GM12872 (cell line): ENCODE measurements at regions not wholly inside any gene's neighbourhood (a gene's known extent, or its start where the extent isn't known, plus 50 kb on each side); places are given as distances from the start of the nearest gene placed in this dataset.

Source experiments
- TF ChIP-seq, protein P1 (sequence below): IDR thresholded peaks from 3 replicates; pipeline ENCODE4 v1.5.1; 2011; ENCODE audit warnings: low read depth, mild to moderate bottlenecking, low read length, moderate library complexity; ENCODE audit not compliant: insufficient read depth

DNA sequence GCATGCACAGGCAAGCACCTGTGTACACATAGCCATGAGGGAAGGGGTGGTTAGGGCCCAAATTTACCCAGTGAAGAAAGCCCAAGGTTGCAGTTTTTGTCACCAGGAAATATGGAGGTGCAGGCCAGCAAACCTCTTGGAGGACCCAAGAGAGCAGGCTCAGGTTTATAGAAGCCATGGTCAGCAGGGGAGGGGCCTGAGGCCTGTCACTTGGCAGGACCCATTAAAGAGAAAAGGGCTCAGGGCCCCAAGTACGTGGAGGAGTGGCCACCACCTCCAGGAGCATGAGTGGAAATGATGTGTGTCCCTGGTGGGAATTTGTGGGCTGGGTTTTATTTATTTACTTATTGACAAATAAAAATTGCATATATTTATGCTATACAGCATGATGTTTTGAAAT lies 192.9 kb downstream of the HAUS1 start:
- TF ChIP-seq, protein P1, sequence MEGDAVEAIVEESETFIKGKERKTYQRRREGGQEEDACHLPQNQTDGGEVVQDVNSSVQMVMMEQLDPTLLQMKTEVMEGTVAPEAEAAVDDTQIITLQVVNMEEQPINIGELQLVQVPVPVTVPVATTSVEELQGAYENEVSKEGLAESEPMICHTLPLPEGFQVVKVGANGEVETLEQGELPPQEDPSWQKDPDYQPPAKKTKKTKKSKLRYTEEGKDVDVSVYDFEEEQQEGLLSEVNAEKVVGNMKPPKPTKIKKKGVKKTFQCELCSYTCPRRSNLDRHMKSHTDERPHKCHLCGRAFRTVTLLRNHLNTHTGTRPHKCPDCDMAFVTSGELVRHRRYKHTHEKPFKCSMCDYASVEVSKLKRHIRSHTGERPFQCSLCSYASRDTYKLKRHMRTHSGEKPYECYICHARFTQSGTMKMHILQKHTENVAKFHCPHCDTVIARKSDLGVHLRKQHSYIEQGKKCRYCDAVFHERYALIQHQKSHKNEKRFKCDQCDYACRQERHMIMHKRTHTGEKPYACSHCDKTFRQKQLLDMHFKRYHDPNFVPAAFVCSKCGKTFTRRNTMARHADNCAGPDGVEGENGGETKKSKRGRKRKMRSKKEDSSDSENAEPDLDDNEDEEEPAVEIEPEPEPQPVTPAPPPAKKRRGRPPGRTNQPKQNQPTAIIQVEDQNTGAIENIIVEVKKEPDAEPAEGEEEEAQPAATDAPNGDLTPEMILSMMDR = no peak

DNA sequence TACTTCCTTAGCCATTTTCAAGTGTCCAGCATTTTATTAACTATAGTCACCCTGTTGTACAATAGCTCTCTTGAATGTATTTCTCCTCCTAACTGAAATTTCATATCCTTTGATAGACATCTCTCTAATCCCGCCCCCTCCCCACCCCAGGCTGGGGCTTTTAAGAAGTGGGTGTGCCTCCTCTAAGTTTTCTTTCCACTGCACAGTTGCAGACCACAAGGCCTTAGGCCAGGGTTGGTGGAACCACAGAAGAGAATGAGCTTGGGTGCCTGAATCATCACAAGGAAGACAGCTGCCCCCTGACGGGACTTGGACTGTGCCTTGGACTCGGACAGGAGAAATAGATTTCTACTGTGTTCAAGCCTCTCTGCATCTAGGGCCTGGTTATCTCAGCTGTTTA lies 193.4 kb downstream of the HAUS1 start:
- TF ChIP-seq, protein P1 = no peak

DNA sequence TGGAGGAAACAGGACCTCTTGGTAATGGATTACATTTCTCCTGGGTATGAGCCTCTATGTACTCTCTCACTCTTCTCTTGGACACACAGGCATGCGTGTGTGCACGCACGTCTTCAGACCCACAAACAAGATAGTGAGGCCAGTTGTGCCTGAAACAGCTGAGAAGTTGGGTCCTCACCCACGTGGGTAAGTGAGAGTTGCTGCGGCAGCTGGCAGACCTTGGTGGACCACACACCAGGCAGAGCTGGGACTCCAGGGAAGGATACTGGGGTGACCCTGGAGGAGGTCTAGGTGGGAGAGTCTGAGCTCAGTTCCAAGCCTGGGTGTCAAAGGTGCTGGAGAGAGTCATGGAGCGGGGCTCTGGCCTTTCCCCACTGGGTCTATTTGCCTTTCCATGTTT lies 194.3 kb downstream of the HAUS1 start:
- TF ChIP-seq, protein P1 = no peak

DNA sequence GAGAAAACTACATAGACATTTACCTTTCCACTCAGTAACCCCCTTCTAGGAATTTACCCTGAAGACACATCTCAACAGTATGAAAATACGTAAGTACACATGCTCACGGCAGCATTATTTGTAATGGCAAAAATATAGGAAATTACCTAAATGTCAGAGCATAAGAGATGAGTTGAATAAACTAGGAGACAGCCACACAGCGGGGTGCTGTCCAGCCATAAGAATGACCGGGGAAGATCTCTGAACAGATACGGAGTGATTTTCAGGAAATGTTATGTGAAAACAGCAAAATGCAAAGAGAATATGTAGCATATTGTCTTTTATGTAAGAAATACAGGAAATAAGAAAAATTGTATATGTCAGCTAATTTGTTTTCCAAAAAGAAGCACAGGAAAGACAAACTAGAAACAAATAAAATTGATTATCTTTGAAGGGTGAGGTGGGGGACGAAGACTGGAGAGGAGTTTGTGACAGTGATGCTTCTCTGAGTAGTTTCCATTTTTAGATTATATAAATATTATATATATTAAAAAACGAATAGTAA lies 195.4 kb downstream of the HAUS1 start:
- TF ChIP-seq, protein P1 = no peak

DNA sequence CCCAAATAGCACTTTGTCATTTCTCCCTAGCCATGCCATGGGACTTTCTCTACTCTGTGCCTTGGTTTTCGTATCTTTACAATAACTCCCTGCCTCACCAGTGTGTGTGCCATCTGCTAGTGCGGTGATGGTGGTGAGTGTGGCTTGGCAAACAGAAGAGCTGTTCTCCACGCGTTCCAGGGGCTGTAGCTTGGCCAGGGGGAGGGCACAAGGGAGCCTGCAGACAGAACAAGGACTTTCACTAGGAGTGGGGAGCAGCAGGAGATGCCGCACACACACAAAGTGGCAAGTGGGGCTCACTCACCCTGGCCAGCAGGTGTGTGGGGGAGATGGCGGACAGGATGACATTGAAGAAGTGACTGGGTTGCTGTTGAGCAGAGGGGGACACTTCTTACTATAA lies 196.9 kb downstream of the HAUS1 start:
- TF ChIP-seq, protein P1 = no peak

DNA sequence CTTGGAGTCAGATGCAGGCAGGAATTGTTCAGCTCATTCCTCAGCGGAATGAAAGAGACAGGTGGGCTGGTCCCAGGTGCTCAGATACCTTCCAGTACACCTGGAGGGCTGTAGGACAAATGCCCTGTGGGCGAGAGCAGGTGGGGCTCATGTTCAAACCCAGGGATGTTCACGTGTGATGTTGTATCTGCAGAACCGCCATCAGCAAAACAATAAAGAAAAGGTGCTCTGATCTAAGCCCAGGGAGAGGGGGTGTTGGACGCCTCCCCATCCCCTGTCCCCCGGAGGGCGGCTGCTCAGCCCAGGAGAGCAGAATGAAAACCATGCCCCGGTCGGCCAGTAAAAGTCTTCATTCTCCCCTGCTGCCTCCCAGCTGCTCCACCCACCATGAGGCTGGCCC lies 197.4 kb downstream of the HAUS1 start:
- TF ChIP-seq, protein P1 = no peak

DNA sequence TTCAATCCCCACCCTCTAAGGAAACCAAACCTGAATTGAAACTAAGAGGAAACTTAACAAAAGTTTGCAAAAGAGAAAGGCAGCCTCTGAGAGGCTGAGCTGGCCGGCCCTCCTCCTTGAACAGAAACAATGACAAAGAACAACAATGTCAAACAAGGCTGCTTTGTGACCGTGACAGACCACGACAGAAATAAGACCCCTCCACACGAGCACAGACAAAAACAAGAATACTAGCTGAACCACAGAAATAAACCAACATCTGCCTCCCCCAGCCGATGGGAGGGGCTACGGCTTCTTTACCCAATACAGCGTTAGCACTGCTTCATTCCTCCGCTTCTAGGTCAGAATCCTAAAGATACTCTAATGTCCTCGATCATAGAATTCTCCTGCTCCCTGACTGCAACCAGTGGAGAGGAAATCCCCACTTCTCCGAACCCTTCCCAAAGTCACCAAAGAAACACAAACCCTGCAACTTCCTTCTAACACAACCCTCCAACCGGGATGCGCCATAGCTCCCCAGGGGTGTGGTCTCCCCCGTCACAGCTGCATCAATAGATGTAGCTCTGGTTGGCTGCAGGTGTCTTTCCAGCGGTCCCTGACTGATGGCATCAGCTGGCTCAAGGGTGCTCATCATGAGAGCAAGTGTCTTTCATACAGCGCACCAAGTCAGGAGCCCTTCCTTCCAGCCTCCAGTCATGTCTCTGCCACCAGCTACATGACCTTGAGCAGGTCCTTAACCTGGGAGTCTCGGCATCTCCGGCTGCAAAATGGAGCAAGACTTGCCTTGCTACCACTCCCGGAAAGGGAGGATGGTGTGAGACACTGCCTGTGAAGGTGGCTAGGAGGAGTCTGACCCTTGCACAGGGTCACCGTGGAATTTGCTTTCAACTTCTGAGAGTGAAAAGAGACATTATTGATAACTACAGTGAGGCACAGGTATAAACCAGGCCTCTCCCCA lies 198.6 kb downstream of the HAUS1 start:
- TF ChIP-seq, protein P1 = no peak
